ENCODE measurements at regions not wholly inside any gene's neighbourhood (a gene's known extent, or its start where the extent isn't known, plus 50 kb on each side); places are given as distances from the start of the nearest gene placed in this dataset.

DNA sequence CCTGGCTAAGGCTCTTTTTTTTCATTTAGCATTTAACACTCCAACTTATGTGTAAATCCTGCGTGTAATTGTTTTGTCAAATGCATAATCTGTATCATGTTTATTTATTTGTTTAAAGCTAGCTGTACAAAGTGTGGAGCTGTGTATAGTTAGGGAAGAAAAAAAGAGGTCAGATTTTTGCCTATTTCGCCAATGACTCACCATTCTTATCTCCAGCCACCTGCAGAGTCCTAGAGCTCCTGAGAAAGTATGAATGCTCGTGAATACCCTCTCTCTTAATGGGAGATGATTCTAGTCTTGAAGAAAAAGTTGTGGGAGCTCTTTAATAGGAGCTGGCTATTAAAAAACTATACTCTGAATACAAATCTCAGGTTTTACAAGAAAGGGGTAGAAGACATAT is 778.8 kb upstream of the SLITRK5 start:
- Histone ChIP-seq H3K4me3 (ENCODE audit: control insufficient read depth in 2 of 3, extremely low read depth in 1 of 3, insufficient read depth in 2 of 3, low read depth in 1 of 3, low read length in 3 of 3) (no peak overlapping the region), H3K27me3 (ENCODE audit: control insufficient read depth, extremely low read depth, insufficient read depth, low read length) (no peaks in the 10 kb centered on the region), H3K36me3 (ENCODE audit: control insufficient read depth in 2 of 2, extremely low read depth in 1 of 2, insufficient read depth in 2 of 2, low read length in 2 of 2) (no peaks in the 10 kb centered on the region), H3K9ac (ENCODE audit: control insufficient read depth, extremely low read depth, insufficient read depth, low read length) (no peak overlapping the region), H3K4me1 (ENCODE audit: control insufficient read depth, extremely low read depth, insufficient read depth, low read length) (no peaks in the 10 kb centered on the region), H4K20me1 (ENCODE audit: control insufficient read depth, extremely low read depth, insufficient read depth, low read length) (no peaks in the 10 kb centered on the region), H3K27ac (ENCODE audit: control insufficient read depth, insufficient read depth, low read length) (no peak overlapping the region), H3K79me2 (ENCODE audit: control insufficient read depth, insufficient read depth, low read length) (no peaks in the 10 kb centered on the region), H3K9me3 (ENCODE audit: control insufficient read depth, low read depth, low read length) (no peaks in the 10 kb centered on the region), H2AFZ (ENCODE audit: control insufficient read depth, low read length) (no peak overlapping the region), H3K9me1 (ENCODE audit: control insufficient read depth, extremely low read depth, insufficient read depth, low read length) (no peaks in the 10 kb centered on the region), H3K4me2 (ENCODE audit: control insufficient read depth, extremely low read depth, insufficient read depth, low read depth, low read length) (no peak overlapping the region)
- DNase-seq (ENCODE audit: low read depth, low spot score), result no peak
- FAIRE-seq, result no peak
- TF ChIP-seq, protein P1, sequence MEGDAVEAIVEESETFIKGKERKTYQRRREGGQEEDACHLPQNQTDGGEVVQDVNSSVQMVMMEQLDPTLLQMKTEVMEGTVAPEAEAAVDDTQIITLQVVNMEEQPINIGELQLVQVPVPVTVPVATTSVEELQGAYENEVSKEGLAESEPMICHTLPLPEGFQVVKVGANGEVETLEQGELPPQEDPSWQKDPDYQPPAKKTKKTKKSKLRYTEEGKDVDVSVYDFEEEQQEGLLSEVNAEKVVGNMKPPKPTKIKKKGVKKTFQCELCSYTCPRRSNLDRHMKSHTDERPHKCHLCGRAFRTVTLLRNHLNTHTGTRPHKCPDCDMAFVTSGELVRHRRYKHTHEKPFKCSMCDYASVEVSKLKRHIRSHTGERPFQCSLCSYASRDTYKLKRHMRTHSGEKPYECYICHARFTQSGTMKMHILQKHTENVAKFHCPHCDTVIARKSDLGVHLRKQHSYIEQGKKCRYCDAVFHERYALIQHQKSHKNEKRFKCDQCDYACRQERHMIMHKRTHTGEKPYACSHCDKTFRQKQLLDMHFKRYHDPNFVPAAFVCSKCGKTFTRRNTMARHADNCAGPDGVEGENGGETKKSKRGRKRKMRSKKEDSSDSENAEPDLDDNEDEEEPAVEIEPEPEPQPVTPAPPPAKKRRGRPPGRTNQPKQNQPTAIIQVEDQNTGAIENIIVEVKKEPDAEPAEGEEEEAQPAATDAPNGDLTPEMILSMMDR (optimal IDR thresholded peaks at IDR 0.05 in 1 of 3, IDR thresholded peaks at IDR 0.05 in 1 of 3, conservative IDR thresholded peaks at IDR 0.05 in 1 of 3; ENCODE audit: extremely low read depth in 1 of 3, insufficient read depth in 2 of 3, low read length in 3 of 3), result no peak
- no peak for TF ChIP-seq EZH2 (IDR thresholded peaks at IDR 0.05; ENCODE audit: low read length)
- dilution Hi-C loops (cut with MboI; ENCODE audit: extremely low pct_ligation_motif_present, low sequenced_read_pairs), result no loop called here

DNA sequence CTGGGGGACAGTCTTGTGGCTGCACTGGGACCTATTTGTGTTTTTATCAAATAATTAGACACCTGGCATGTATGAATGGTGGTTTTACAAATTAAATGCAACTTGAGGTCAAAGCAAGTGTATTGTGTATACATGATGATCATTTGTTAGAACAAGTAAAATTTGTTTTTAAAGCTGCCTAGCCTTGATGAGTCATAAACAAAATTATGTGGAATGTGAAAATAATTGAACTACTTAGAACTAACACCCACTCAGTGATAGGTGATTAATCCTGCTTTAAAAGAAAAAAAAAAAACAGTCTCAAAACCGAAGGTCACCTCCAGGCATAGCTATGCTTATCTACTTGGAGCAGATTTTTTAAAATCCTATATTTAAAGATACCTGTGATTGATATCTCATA is 770.3 kb upstream of the SLITRK5 start:
- H3K9me3 ChIP-seq (ENCODE audit: control insufficient read depth, low read depth, low read length), result no peaks in the 10 kb centered on the region
- H3K27ac ChIP-seq (ENCODE audit: control insufficient read depth, insufficient read depth, low read length), result no peak overlapping the region
- no peak overlapping the region for H3K4me2 ChIP-seq (ENCODE audit: control insufficient read depth, extremely low read depth, insufficient read depth, low read depth, low read length)
- H3K9ac ChIP-seq (ENCODE audit: control insufficient read depth, extremely low read depth, insufficient read depth, low read length), result no peak overlapping the region
- no peaks in the 10 kb centered on the region for H3K27me3 ChIP-seq (ENCODE audit: control insufficient read depth, extremely low read depth, insufficient read depth, low read length)
- H3K4me3 ChIP-seq (ENCODE audit: control insufficient read depth in 2 of 3, extremely low read depth in 1 of 3, insufficient read depth in 2 of 3, low read depth in 1 of 3, low read length in 3 of 3), result no peak overlapping the region
- TF ChIP-seq EZH2 (IDR thresholded peaks at IDR 0.05; ENCODE audit: low read length), result no peak
- TF ChIP-seq, protein P1 (optimal IDR thresholded peaks at IDR 0.05 in 1 of 3, IDR thresholded peaks at IDR 0.05 in 1 of 3, conservative IDR thresholded peaks at IDR 0.05 in 1 of 3; ENCODE audit: extremely low read depth in 1 of 3, insufficient read depth in 2 of 3, low read length in 3 of 3), result no peak
- dilution Hi-C loops (cut with MboI; ENCODE audit: extremely low pct_ligation_motif_present, low sequenced_read_pairs), result no loop called here
- H2AFZ ChIP-seq (ENCODE audit: control insufficient read depth, low read length), result no peak overlapping the region
- H3K79me2 ChIP-seq (ENCODE audit: control insufficient read depth, insufficient read depth, low read length), result no peaks in the 10 kb centered on the region
- no peak for FAIRE-seq
- no peaks in the 10 kb centered on the region for H4K20me1 ChIP-seq (ENCODE audit: control insufficient read depth, extremely low read depth, insufficient read depth, low read length)
- H3K36me3 ChIP-seq (ENCODE audit: control insufficient read depth in 2 of 2, extremely low read depth in 1 of 2, insufficient read depth in 2 of 2, low read length in 2 of 2), result no peaks in the 10 kb centered on the region
- DNase-seq (ENCODE audit: low read depth, low spot score), result no peak
- no peaks in the 10 kb centered on the region for H3K9me1 ChIP-seq (ENCODE audit: control insufficient read depth, extremely low read depth, insufficient read depth, low read length)
- no peaks in the 10 kb centered on the region for H3K4me1 ChIP-seq (ENCODE audit: control insufficient read depth, extremely low read depth, insufficient read depth, low read length)
